Astrocyte (in vitro differentiated cells and primary cell): ENCODE measurements at regions not wholly inside any gene's neighbourhood (a gene's known extent, or its start where the extent isn't known, plus 50 kb on each side); places are given as distances from the start of the nearest gene placed in this dataset.

Experiments used
- DNase-seq: peaks from one replicate; pipeline ENCODE4 v3.0.0-alpha.2; 2010; ENCODE audit warnings: low read depth
- FAIRE-seq: peaks from 2 replicates; lab custom pipeline; 2011; peaks lifted over from hg19 to GRCh38; lab: Jason Lieb, UNC
- H2AFZ ChIP-seq: 2 replicates; pipeline ENCODE4 v1.6.0; 2012; ENCODE audit warnings: low read depth, low read length, inconsistent platforms
- H3K27ac ChIP-seq: 2 replicates; pipeline ENCODE4 v1.5.1; 2011; ENCODE audit warnings: low read depth, low read length, inconsistent platforms
- H3K27me3 ChIP-seq: 2 replicates; pipeline ENCODE4 v1.6.0; 2011; ENCODE audit warnings: low read length, inconsistent platforms; ENCODE audit not compliant: insufficient read depth
- H3K36me3 ChIP-seq: 2 replicates; pipeline ENCODE4 v1.5.1; 2011; ENCODE audit warnings: low read length, inconsistent platforms; ENCODE audit not compliant: insufficient read depth
- H3K4me1 ChIP-seq: 2 replicates; pipeline ENCODE4 v1.5.1; 2011; ENCODE audit warnings: low read length, inconsistent platforms; ENCODE audit not compliant: insufficient read depth
- H3K4me2 ChIP-seq: 2 replicates; pipeline ENCODE4 v1.6.0; 2012; ENCODE audit warnings: low read length, inconsistent platforms
- H3K4me3 ChIP-seq: 2 replicates; pipeline ENCODE4 v1.5.1; 2011; ENCODE audit warnings: low read depth, mild to moderate bottlenecking, low read length, inconsistent platforms; ENCODE audit not compliant: insufficient read depth
- H3K79me2 ChIP-seq: 2 replicates; pipeline ENCODE4 v1.6.0; 2012; ENCODE audit warnings: mild to moderate bottlenecking, low read length, inconsistent platforms; ENCODE audit not compliant: insufficient read depth
- H3K9ac ChIP-seq: 2 replicates; pipeline ENCODE4 v1.6.0; 2012; ENCODE audit warnings: mild to moderate bottlenecking, low read length, inconsistent platforms
- H3K9me3 ChIP-seq: 2 replicates; pipeline ENCODE4 v1.5.1; 2012; ENCODE audit warnings: low read depth, mild to moderate bottlenecking, low read length, inconsistent platforms; ENCODE audit not compliant: insufficient read depth
- H4K20me1 ChIP-seq: 2 replicates; pipeline ENCODE4 v1.6.0; 2012; ENCODE audit warnings: low read length, inconsistent platforms; ENCODE audit not compliant: insufficient read depth
- H3K27ac Mint-ChIP-seq: one replicate; pipeline ENCODE4 v1.8.0; 2021; ENCODE audit warnings: mild to moderate bottlenecking, mixed read lengths; ENCODE audit not compliant: unreplicated experiment
- H3K27me3 Mint-ChIP-seq: one replicate; pipeline ENCODE4 v1.8.0; 2021; ENCODE audit warnings: low read depth, mixed read lengths; ENCODE audit not compliant: unreplicated experiment
- H3K36me3 Mint-ChIP-seq: one replicate; pipeline ENCODE4 v1.8.0; 2021; ENCODE audit warnings: low read depth, mixed read lengths; ENCODE audit not compliant: unreplicated experiment
- H3K4me1 Mint-ChIP-seq: one replicate; pipeline ENCODE4 v1.8.0; 2021; ENCODE audit warnings: low read depth, mixed read lengths; ENCODE audit not compliant: unreplicated experiment
- H3K4me3 Mint-ChIP-seq: one replicate; pipeline ENCODE4 v1.8.0; 2021; ENCODE audit warnings: mild to moderate bottlenecking, moderate library complexity, mixed read lengths; ENCODE audit not compliant: unreplicated experiment
- H3K9me3 Mint-ChIP-seq: one replicate; pipeline ENCODE4 v1.8.0; 2021; ENCODE audit warnings: mild to moderate bottlenecking, mixed read lengths; ENCODE audit not compliant: unreplicated experiment
- CTCF ChIP-seq: IDR thresholded peaks from 2 replicates; pipeline ENCODE4 v1.5.1; 2011; ENCODE audit warnings: low read depth, mild to moderate bottlenecking, inconsistent platforms, low read length, moderate library complexity; ENCODE audit not compliant: insufficient read depth
- EZH2 ChIP-seq: IDR thresholded peaks from 2 replicates; pipeline ENCODE4 v1.6.1; 2012; ENCODE audit warnings: mild to moderate bottlenecking, low read length, inconsistent platforms; ENCODE audit not compliant: insufficient read depth

DNA sequence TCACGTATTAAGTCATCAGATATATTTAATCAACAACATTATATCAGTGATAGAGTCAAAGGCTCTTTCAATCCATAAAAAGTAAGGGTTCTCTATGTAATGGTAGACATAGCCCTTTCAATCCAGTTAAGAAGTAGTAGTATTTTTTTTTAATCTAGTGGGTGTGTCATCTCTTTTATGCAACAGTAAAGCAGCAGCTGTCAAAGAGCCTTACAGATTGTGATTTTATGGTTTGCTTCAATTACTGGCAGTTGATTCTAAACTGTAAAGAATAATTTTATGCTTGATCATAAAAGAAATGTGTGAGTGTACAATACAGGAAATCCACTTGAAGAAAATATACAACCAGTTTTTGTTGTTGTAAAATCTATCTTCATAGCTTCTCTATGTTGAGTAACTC lies 902.6 kb upstream of the MBL2 start:
- H3K4me3 Mint-ChIP-seq, result no peak overlapping the region
- no peak for TF ChIP-seq EZH2
- TF ChIP-seq CTCF, result no peak
- H3K4me1 Mint-ChIP-seq, result no peaks in the 10 kb centered on the region

DNA sequence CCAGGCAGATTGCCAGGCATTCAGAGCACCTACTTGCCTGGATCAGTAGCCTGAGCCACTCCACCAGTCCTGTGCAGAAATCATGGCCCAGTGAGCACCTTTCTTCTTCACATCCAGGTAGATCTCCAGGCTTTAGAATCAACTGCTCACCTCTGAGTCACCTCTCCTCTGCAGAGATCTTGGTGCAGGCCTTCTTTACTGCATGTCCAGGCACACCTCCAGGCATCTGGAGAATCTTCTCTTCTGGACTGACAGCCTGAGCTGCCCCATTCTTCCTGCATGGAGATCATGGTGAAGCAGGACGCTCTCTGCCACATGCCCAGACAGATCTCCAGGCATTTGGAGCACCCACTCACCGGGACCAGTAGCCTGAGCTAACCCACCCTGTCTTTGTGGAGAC lies 894.5 kb upstream of the MBL2 start:
- no peaks in the 10 kb centered on the region for H3K79me2 ChIP-seq
- DNase-seq (no peak), FAIRE-seq (no peak)
- H3K9ac ChIP-seq, result no peak overlapping the region
- no peaks in the 10 kb centered on the region for H3K36me3 ChIP-seq
- no peak overlapping the region for H3K4me2 ChIP-seq
- H3K4me1 Mint-ChIP-seq, result peaks cover 6% of the 10 kb centered on the region
- no peaks in the 10 kb centered on the region for H3K36me3 Mint-ChIP-seq
- no peaks in the 10 kb centered on the region for H3K4me1 ChIP-seq
- H3K27me3 ChIP-seq, result no peaks in the 10 kb centered on the region
- H3K9me3 Mint-ChIP-seq, result peaks cover 10% of the 10 kb centered on the region
- H3K9me3 ChIP-seq, result peaks cover 2% of the 10 kb centered on the region
- H2AFZ ChIP-seq, result no peak overlapping the region
- TF ChIP-seq CTCF, result no peak
- TF ChIP-seq EZH2, result no peak
- no peaks in the 10 kb centered on the region for H4K20me1 ChIP-seq
- no peak overlapping the region for H3K4me3 ChIP-seq
- H3K27ac Mint-ChIP-seq, result no peak overlapping the region
- no peak overlapping the region for H3K27ac ChIP-seq
- H3K4me3 Mint-ChIP-seq, result no peak overlapping the region
- H3K27me3 Mint-ChIP-seq, result no peaks in the 10 kb centered on the region

More for the DNA sequence above, 902.6 kb upstream of the MBL2 start:
- no peak for FAIRE-seq
- Mint-ChIP-seq H3K9me3 (peaks cover 5% of the 10 kb centered on the region), H3K27ac (no peak overlapping the region), H3K36me3 (no peaks in the 10 kb centered on the region), H3K27me3 (no peaks in the 10 kb centered on the region)
- H3K4me1 ChIP-seq, result no peaks in the 10 kb centered on the region
- H3K27me3 ChIP-seq, result no peaks in the 10 kb centered on the region
- H3K4me2 ChIP-seq, result no peak overlapping the region
- H3K79me2 ChIP-seq, result no peaks in the 10 kb centered on the region
- DNase-seq, result no peak
- no peaks in the 10 kb centered on the region for H3K9me3 ChIP-seq
- no peak overlapping the region for H3K9ac ChIP-seq
- no peaks in the 10 kb centered on the region for H3K36me3 ChIP-seq
- no peak overlapping the region for H3K27ac ChIP-seq
- H3K4me3 ChIP-seq, result no peak overlapping the region
- no peak overlapping the region for H2AFZ ChIP-seq
- H4K20me1 ChIP-seq, result no peaks in the 10 kb centered on the region

DNA sequence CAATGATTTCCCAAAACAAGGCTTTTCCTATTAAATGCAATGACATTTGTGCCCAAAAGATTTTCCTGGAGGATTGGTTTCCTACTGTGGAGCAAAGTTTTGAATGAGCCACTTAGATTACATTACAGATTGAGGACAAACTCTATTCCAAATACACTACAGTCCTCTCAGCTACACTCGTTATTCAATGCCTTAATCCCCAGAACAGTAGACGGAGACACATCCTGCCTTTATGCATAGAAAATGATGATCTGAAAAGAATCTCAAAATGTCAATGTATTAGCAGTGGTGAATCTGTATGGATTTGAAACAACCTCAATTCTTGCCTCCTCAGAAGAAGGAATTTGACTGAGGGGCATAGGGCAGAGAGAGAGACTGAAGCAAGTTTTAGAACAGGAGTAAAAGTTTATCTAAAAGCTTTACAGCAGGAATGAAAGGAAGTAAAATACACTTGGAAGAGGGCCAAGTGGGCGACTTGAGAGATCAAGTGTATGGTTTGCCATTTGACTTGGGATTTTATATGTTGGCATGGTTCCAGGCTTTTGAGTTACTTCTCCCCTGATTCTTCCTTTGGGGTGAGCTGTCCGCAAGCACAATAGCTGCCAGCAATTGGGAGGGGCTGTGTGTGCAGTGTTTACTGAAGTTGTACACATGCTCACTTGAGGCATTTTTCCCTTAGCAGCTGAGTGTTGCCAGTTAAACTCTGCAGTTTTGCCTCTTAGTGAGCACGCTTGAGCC lies 891.9 kb upstream of the MBL2 start:
- no peaks in the 10 kb centered on the region for H3K27me3 ChIP-seq
- H3K9me3 Mint-ChIP-seq, result peaks cover 2% of the 10 kb centered on the region
- H3K4me3 ChIP-seq, result no peak overlapping the region
- FAIRE-seq (no peak), DNase-seq (no peak)
- H3K36me3 Mint-ChIP-seq, result no peaks in the 10 kb centered on the region
- no peak overlapping the region for H3K9ac ChIP-seq
- H3K9me3 ChIP-seq, result peaks cover 2% of the 10 kb centered on the region
- no peaks in the 10 kb centered on the region for H3K27me3 Mint-ChIP-seq
- no peak overlapping the region for H3K27ac Mint-ChIP-seq
- H3K36me3 ChIP-seq, result no peaks in the 10 kb centered on the region
- H3K4me1 Mint-ChIP-seq, result peaks cover 6% of the 10 kb centered on the region
- H3K4me3 Mint-ChIP-seq, result no peak overlapping the region
- no peak overlapping the region for H2AFZ ChIP-seq
- H4K20me1 ChIP-seq, result no peaks in the 10 kb centered on the region
- H3K79me2 ChIP-seq, result no peaks in the 10 kb centered on the region
- no peak overlapping the region for H3K27ac ChIP-seq
- H3K4me2 ChIP-seq, result peak overlapping the region; percentile 33
- no peaks in the 10 kb centered on the region for H3K4me1 ChIP-seq
- TF ChIP-seq CTCF (no peak), EZH2 (no peak)
